Hematopoietic multipotent progenitor cell treated with erythropoietin and hydrocortisone succinate and interleukin-3 and kit ligand, for 6 days (in vitro differentiated cells): ENCODE measurements at regions not wholly inside any gene's neighbourhood (a gene's known extent, or its start where the extent isn't known, plus 50 kb on each side); places are given as distances from the start of the nearest gene placed in this dataset.
A peak's percentile ranks its signal among the peaks of the same experiment; 100 is the strongest.

Experiments
- DNase-seq: peaks from one replicate; pipeline ENCODE4 v3.0.0-alpha.2; 2015

GRCh38 chr2:129756276-129756675 is 223.2 kb upstream of the RAB6C start:
- no peak for DNase-seq

- no peak for DNase-seq
These were observed 222.0 kb upstream of the RAB6C start for GRCh38 chr2:129757366-129757914.

- DNase-seq: no peak
These were observed 221.3 kb upstream of the RAB6C start for GRCh38 chr2:129757915-129758783.

- peak; percentile 39 for DNase-seq
These were observed 220.5 kb upstream of the RAB6C start for GRCh38 chr2:129758784-129759471.

GRCh38 chr2:129759472-129760010 is 219.9 kb upstream of the RAB6C start:
- DNase-seq: no peak

GRCh38 chr2:129760669-129761068 is 218.8 kb upstream of the RAB6C start:
- no peak for DNase-seq

GRCh38 chr2:129761569-129762021 is 217.9 kb upstream of the RAB6C start:
- no peak for DNase-seq

- DNase-seq: no peak
These were observed 216.9 kb upstream of the RAB6C start for GRCh38 chr2:129762386-129763189.

GRCh38 chr2:129763190-129763846 is 216.1 kb upstream of the RAB6C start:
- no peak for DNase-seq

- no peak for DNase-seq
These were observed 215.5 kb upstream of the RAB6C start for GRCh38 chr2:129763966-129764365.

- peak; percentile 23 for DNase-seq
These were observed 214.8 kb upstream of the RAB6C start for GRCh38 chr2:129764376-129765325.

- no peak for DNase-seq
These were observed 214.2 kb upstream of the RAB6C start for GRCh38 chr2:129765326-129765677.

GRCh38 chr2:129765678-129766351 is 213.7 kb upstream of the RAB6C start:
- no peak for DNase-seq

- DNase-seq: no peak
These were observed 213.0 kb upstream of the RAB6C start for GRCh38 chr2:129766374-129766993.

GRCh38 chr2:129767346-129768035 is 212.0 kb upstream of the RAB6C start:
- no peak for DNase-seq

- DNase-seq: no peak
These were observed 211.5 kb upstream of the RAB6C start for GRCh38 chr2:129768036-129768386.

- no peak for DNase-seq
These were observed 210.8 kb upstream of the RAB6C start for GRCh38 chr2:129768485-129769184.

GRCh38 chr2:129769185-129769991 is 210.1 kb upstream of the RAB6C start:
- no peak for DNase-seq
